HG02870 (cell line): ENCODE measurements at regions not wholly inside any gene's neighbourhood (a gene's known extent, or its start where the extent isn't known, plus 50 kb on each side); places are given as distances from the start of the nearest gene placed in this dataset.
"Not testable (repeated sequence)": the region's sequence is repeated elsewhere in the genome, so short reads cannot be mapped to it uniquely, and the experiment has no call there.

Experiments
- ATAC-seq: cut with Tn5 transposase; IDR thresholded peaks from one replicate; pipeline ENCODE4 v1.9.1; 2021; ENCODE audit warnings: mild to moderate bottlenecking, moderate library complexity; ENCODE audit not compliant: unreplicated experiment

GRCh38 chr13:24563087-24563486 is 50.5 kb upstream of the PARP4 start:
- ATAC-seq = no peak

GRCh38 chr13:24563971-24564370 is 51.4 kb upstream of the PARP4 start:
- not testable (repeated sequence) for ATAC-seq

- no peak for ATAC-seq
These were observed 52.3 kb upstream of the PARP4 start for GRCh38 chr13:24564881-24565280.

GRCh38 chr13:24567593-24567992 is 55.0 kb upstream of the PARP4 start:
- ATAC-seq = not testable (repeated sequence)

GRCh38 chr13:24574847-24575246 is 62.3 kb upstream of the PARP4 start:
- no peak for ATAC-seq

GRCh38 chr13:24580315-24580714 is 67.7 kb upstream of the PARP4 start:
- ATAC-seq = not testable (repeated sequence)

- ATAC-seq = not testable (repeated sequence)
These were observed 69.0 kb upstream of the PARP4 start for GRCh38 chr13:24581578-24581977.

GRCh38 chr13:24591697-24592096 is 79.1 kb upstream of the PARP4 start:
- ATAC-seq = not testable (repeated sequence)

GRCh38 chr13:24597906-24598670 is 82.1 kb upstream of the ATP12A start:
- not testable (repeated sequence) for ATAC-seq

- not testable (repeated sequence) for ATAC-seq
These were observed 81.0 kb upstream of the ATP12A start for GRCh38 chr13:24599019-24599791.

GRCh38 chr13:24605923-24606372 is 74.3 kb upstream of the ATP12A start:
- ATAC-seq = no peak

- no peak for ATAC-seq
These were observed 73.6 kb upstream of the ATP12A start for GRCh38 chr13:24606486-24607170.

GRCh38 chr13:24610956-24611355 is 69.3 kb upstream of the ATP12A start:
- ATAC-seq = no peak

- no peak for ATAC-seq
These were observed 67.5 kb upstream of the ATP12A start for GRCh38 chr13:24612726-24613125.

GRCh38 chr13:24613128-24613527 is 67.1 kb upstream of the ATP12A start:
- ATAC-seq = no peak

GRCh38 chr13:24613755-24614154 is 66.5 kb upstream of the ATP12A start:
- ATAC-seq = no peak

- no peak for ATAC-seq
These were observed 65.7 kb upstream of the ATP12A start for GRCh38 chr13:24614306-24615080.

- no peak for ATAC-seq
These were observed 65.1 kb upstream of the ATP12A start for GRCh38 chr13:24615114-24615513.

GRCh38 chr13:24615911-24616472 is 64.2 kb upstream of the ATP12A start:
- ATAC-seq = no peak

- ATAC-seq = no peak
These were observed 63.7 kb upstream of the ATP12A start for GRCh38 chr13:24616514-24616913.
